RCC 7860 (cell line): ENCODE measurements at regions not wholly inside any gene's neighbourhood (a gene's known extent, or its start where the extent isn't known, plus 50 kb on each side); places are given as distances from the start of the nearest gene placed in this dataset.
"Not testable (repeated sequence)": the region's sequence is repeated elsewhere in the genome, so short reads cannot be mapped to it uniquely, and the experiment has no call there.

ENCODE experiments used
- DNase-seq: peaks from one replicate; pipeline ENCODE4 v3.0.0-alpha.2; 2015; ENCODE audit warnings: low spot score
- FAIRE-seq: peaks from 2 replicates; lab custom pipeline; 2012; peaks lifted over from hg19 to GRCh38; lab: Jason Lieb, UNC

DNA sequence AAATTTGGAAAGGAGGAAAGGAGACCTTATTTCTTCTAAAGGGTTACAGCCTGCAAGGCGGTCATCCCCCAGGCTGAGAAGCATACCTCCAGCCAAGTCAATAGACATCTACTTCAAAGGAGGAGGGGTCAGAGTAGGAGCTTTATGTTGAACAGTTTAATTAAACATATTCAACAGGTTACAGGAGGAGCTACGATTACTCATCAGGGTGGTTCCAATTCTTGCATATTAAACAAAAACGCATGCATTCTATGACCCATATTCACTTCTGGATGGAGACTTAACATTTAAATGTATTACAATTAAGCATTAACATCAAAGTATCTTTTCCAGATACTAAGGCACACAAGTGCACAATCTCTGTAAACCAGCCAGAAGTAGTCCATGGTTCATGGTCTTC is 1955.0 kb downstream of the PCDH9 start:
- DNase-seq = no peak
- no peak for FAIRE-seq

DNA sequence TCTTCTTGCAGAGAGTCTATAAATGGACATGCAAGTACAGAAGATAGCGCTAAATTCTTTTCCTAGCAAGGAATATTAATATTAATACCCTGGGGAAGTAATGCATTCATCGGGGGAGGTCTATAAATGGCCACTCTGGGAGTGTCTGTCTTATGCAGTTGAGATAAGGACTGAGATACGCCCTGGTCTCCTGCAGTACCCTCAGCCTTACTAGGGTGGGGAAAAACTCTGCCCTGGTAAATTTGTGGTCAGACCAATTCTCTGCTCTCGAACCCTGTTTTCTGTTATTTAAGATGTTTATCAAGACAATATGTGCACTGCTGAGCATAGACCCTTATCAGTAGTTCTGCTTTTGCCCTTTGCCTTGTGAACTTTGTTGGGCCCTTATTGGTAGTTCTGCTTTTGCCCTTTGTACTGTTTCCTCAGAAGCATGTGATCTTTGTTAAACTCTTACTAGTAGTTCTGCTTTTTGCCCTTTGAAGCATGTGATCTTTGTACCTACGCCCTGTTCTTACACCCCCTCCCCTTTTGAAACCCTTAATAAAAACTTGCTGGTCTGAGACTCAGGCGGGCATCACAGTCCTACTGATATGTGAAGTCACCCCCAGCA is 1956.2 kb downstream of the PCDH9 start:
- FAIRE-seq, DNase-seq: not testable (repeated sequence)

DNA sequence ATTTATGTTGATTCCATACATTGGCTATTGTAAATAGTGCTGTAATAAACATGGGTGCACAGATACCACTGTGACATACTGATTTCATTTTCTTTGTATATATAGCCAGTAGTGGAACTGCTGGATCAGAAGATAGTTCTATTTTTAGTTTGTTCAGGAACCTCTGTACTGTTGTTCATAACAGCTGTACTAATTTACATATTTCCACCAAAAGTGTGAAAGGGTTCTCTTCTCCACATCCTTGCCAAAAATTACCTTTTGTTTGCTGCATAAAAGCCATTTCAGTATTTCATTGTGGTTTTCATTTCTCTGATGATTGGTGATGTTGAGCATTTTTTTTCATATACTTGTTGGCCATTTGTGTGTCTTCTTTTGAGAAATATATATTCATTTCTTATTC is 1962.1 kb downstream of the PCDH9 start:
- no peak for FAIRE-seq
- DNase-seq = no peak

DNA sequence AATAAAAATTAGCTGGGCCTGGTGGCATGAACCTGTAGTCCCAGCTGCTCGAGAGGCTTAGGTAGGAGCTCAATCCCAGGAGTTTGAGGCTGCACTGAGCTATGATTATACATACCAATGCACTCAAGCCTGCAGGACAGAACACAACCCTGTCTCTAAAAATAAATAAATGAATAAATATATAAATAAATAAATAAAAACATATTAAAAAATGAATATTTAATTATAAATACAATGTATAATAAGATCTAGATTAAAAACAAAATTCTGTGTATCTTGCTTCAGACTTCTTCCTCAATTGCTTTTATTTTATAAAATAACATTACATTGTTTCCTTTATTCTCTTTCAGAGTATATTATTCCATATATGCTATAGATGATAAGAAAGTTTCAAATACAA is 1964.1 kb downstream of the PCDH9 start:
- DNase-seq (no peak), FAIRE-seq (no peak)

DNA sequence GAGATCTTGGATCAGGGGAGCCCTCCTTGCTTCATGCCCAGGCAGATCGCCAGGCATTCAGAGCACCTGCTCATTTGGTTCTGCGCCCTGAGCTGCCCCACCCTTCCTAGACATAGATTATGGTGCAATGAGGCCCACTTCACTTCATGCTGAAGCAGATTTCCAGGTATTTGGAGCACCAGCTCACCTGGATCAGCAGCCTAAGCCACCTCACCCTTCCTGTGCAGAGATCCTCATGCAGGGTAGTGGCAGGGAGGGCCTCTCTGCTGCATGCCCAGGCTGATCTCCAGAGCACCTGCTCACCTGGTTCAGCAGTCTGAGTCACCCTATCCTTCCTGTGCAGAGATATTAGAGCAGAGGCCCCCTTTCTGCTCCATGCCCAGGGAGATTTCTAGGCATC is 1966.1 kb downstream of the PCDH9 start:
- no peak for DNase-seq

DNA sequence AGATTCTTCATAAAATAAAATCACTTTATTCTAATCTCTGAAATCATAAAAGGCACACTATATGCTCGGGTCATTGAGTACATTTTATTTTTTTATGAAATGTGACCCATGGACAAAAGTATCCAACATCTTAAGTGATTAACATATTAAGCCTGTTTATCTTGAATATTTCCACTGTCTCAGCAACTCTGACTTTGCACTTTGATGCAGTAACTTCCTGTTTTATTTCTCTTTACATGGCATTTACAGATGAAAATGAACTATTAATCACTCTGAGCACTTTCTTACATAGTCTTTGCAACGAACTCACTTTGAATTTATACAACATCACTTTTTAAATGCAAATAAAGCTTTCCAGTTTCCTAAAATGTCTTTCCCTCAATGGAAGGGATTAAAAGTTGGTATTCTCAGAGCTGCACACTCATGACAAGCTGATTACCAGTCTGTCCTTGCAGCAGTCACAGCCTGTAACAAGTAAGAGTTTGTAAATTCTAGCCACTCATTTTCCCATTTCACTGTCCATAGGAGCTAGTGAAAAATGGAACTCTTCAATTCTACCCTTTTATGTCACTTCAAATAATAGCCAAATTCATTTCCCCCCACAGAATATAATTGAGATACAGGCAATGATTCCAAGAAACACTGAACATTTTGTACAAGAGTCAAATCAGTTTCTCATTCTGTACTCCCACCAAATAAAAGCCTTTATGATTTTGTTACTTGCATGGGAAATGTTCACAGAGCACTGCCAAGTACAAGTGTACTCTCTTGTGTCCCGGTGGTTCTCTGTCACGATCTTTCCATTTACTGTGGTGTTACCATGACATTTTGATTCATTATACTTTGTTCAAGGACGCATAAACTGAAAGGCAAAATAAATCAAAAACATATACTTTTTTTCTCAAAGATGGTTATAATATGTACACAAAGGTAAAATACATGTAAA is 1968.9 kb downstream of the PCDH9 start:
- no peak for FAIRE-seq
- no peak for DNase-seq

More for the DNA sequence above, 1966.1 kb downstream of the PCDH9 start:
- FAIRE-seq = no peak

DNA sequence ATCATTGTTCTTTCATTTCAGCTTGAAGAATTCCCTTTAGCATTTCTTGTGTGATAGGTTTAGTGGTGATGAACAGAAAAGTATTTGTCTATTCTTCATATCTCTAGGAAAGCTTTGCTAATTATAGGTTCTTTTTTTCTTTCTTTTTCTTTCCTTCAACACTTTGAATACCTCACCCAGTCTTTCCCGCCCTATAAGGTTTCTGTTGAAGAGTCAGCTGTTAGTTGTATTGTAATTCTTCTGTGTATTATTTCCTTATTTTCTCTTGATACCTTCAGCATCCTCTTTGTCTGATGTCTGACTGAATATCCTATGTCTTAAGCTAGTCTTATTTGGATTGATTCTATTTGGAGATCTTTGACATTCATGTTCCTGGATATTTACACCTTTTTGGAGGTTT is 1989.4 kb downstream of the PCDH9 start:
- no peak for DNase-seq
- FAIRE-seq = no peak

DNA sequence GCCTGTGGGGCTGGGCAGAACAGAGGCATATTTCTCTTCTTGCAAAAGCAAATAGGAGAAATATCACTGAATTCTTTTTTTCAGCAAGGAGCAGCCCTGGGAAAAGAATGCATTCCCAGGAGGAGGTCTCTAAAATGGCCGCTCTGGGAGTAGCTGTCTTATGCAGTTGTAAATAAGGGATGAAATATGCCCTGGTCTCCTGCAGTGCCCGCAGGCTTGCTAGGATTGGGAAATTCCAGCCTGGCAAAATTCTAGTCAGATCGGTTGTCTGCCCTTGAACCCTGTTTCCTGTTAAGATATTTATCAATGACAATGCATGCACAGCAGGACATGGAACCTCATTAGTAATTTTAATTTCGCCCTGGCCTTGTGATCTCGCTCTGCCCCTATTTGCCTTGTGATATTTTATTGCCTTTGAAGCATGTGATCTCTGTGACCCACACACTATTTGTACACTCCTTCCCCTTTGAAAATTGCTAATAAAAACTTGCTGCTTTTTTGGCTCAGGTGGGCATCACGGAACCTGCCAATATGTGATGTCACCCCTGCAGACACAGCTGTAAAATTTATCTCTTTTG is 1993.2 kb downstream of the PCDH9 start:
- FAIRE-seq = no peak
- no peak for DNase-seq

DNA sequence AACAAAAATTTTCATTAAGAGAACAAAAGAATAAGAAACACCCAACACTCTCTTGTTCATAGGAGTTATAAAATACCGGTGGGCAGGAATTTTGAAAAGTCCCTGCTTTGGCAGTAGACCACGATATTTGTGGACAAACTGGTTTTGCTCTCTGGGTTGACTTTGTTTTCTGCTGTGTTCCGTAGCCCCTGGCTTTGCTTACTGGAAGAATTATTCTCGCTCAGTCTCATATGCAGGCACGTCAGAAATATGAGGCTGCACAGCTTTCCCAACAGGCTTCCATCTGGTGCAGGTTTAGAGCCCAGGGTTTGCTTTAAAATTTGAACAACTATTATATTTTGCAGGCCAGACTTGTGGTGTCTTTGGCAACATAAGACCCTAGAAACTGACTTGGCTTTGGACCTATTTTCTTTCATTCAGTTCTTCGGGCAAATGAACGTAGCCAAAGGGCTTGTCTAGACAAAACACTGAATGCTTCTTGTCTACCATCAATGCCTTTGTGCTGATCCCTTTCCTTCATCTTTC is 2012.6 kb downstream of the PCDH9 start:
- DNase-seq (no peak), FAIRE-seq (no peak)

DNA sequence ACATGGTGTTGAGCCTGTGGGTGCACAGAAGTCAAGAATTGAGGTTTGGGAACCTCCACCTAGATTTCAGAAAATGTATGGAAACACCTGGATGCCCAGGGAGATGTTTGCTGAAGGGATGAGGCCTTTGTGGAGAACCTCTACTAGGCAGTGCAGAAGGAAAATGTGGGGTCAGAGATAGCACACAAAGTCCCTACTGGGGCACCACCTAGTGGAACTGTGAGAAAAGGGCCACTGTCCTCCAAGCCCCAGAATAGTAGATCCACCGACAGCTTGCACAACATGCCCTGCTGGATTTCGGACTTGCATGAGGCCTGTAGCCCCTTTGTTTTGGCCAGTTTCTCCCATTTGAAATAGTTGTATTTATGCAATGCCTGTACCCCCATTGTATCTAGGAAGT is 2027.3 kb downstream of the PCDH9 start:
- not testable (repeated sequence) for DNase-seq, FAIRE-seq

DNA sequence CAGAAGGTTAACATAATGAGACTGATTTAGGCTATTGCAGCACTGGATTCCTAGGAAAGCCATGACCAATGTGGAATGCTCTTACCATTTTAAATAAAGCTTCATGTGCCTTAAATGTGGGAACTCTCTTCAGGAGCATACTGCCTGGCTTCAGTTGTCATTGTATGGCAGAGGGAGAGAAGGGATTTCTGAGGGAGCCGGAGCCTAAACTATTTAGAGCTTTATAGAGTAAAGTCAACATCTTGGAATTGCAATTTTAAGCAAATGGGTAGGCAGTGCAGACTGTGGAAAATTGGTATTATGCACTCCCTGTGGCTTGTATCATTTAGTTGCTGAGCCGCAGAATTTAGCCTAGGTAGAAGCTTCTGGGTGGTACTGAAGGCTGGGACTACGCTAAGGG is 2041.4 kb downstream of the PCDH9 start:
- FAIRE-seq = no peak
- no peak for DNase-seq

DNA sequence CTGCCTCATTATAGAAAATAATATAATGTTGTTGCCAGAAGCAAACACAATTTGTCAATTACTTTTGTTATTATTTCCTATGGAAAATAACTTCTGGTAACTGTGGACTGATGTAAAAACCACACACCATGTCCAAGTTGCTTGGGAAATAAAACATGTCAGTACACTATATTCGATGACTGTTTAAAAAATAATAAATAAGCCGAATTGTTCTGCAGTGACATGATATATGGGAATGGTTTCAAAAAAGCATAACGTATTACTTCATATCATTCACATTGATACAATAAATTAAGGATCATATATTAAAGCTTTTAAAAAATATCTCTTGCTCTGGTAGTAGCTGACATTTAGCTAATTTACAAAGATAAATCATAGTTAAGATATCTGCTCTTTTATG is 2062.1 kb downstream of the PCDH9 start:
- FAIRE-seq = no peak

DNA sequence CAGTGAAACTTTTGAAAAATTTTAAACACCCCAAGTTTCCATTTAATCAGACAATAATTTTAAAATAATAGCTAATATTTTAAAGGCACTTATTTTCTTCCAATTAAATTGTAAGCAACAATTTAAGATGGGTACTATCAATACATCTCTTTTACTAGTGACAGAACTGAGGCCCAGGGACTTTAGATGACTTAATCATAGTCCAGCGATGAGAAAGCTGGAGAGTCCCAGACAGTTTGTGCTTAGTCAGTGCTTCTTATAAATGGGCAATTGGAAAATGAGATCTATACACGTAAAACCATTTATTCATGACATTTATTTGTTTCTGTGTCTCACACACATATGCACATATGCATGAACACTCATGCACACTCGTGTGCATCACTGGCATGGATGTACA is 2063.5 kb downstream of the PCDH9 start:
- DNase-seq (no peak), FAIRE-seq (no peak)

More for the DNA sequence above, 2062.1 kb downstream of the PCDH9 start:
- no peak for DNase-seq

DNA sequence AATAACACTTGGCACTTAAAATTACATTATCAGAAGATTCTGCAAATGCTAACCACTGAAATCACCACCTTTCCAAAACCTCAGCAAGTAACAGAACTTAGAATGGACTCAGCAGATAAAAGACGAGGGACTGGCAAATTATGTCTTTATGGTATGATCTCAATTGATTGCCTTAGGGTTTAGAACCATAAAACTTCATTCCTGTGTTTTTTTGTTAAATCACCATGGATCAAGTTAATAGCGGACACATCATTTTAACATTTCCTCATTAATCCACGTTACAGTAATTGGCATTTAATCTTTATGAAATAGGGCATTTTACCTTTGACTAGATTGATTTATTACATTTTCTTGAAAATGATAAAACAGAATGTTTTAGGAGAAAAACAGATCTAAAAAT is 2070.3 kb downstream of the PCDH9 start:
- no peak for DNase-seq
- FAIRE-seq = no peak

DNA sequence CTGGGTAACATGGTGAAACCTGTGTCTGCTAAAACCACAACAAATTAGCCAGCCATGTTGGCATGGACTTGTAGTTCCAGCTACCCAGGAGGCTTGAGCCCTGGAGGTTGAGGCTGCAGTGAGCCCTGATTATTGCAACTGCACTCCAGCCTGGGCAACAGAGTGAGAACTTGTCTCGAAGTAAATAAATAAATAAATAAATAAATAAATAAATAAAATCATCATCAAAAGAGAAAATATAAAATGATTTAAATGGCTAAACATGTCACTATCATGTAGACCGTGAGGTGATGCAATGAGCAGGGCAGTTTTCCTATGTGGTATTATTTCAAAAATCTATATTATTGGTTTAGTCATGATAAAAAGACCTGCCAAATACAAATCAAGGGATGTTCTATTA is 2074.3 kb downstream of the PCDH9 start:
- no peak for FAIRE-seq
- DNase-seq = no peak

DNA sequence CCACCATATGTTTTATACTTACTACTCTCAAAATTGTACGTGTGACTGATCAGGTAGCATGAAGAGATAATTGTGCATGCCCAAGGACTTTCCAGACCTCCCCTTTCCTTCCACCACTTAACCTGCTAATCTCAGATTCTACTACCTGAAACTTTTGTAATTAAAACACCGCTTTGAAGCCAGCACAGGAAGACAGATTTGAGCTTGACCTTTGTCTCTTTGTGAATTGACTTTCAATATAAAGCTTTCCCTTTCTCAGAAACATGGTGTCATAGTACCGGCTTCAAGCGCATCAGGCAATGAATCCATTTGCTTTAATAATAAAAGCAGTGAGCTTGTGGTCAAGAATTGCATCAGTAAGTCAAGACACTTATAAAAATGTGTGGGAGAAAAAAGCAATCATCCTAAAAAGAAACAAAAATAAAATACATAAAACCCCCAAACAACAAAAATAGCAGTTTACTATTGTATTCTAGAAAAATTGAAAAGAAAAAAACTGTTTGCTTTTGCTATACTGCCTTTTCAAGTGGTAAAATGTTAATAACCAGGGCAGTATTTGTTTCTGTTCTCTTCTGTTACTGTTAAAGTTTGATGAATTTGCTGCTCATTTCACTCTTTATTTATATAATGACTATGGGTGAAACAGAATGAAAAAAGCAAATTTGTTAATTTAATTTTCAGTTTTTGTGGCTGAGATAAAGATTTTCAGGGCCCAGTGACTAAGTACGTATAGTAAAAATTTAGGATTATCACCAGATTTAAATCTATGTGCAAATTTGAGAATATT is 2075.3 kb downstream of the PCDH9 start:
- DNase-seq (no peak), FAIRE-seq (no peak)

DNA sequence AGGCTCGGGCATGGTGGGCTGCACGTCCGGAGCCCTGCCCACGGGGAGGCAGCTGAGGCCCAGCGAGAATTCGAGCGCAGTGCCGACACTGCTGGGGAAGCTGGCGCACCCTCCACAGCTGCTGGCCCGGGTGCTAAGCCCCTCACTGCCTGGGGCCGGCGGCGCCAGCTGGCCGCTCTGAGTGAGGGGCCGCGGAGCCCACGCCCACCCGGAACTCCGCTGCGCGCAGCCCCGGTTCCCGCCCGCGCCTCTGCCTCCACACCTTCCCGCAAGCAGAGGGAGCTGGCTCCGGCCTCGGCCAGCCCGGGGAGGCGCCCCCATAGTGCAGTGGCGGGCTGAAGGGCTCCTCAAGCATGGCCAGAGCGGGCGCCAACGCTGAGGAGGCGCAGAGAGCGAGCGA is 2080.4 kb downstream of the PCDH9 start:
- DNase-seq (no peak), FAIRE-seq (no peak)

DNA sequence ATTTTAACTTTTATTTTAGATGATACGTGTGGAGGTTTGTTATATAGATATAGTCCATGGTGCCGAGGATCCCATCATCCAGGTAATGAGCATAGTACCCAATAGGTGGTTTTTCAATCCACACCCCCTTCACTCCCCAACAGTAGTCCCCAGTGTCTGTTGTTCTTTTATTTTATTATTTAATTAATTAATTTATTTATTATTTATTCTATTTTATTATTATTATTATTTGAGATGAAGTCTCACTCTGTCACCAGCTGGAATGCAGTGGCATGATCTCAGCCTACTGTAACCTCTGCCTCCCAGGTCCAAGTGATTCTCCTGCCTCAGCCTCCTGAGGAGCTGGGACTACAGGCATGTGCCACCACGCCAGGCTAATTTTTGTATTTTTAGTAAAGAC is 2086.2 kb downstream of the PCDH9 start:
- FAIRE-seq = no peak
- DNase-seq = no peak

DNA sequence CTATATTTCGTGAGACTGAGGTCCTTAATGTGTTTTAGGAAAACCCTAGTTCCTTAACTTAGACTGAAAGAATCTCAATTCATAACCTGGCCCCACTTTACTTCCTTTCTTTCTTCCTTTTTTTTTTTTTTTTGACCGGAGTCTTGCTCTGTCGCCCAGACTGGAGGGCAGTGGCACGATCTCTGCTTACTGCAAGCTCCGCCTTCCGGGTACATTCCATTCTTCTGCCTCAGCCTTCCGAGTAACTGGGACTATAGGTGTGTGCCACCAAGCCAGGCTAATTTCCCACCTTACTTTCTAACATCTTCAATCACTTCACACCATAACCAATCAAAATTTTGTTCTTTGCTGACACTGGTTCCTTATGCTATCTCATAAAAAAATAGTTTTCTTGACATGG is 2097.0 kb downstream of the PCDH9 start:
- DNase-seq (no peak), FAIRE-seq (no peak)

DNA sequence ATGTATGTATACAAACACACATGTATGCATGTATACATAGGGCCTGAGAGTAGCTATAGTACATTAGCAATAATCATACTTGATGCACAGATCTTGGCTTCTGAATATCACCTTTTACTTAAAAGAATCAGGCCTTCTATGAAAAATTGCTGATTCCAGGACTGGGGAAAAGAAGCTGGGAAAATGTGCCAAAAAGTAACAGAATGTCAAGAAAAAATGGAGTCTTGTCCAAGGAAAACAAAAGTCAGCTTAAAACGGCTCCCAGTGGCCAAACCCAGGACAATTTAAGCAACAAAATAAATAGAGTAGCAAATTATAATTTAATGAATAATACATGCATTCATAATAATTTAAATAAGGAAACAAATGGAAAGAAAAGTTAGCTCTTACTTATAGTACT is 2104.9 kb downstream of the PCDH9 start:
- FAIRE-seq (no peak), DNase-seq (no peak)

DNA sequence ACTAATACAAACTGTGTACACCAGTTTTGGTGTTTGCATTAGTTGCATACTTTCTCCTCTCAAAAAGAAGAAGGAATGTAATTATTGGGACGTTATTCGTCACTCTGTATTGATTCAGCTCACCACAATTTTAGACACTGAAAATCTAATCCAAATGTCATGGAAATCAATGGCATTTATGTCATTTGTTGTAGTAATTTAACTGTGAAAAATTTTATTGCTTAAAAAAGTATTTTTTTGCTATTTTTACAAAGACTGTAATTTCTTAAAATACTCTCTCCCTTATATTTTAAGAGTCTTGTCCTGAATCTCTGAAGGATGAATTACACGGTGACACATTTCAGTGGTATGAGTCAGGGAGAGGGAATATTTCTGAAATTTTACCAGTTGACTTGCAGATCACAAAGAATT is 2117.6 kb downstream of the PCDH9 start:
- FAIRE-seq (peak; percentile 30), DNase-seq (peak; percentile 6)
